ENCODE measurements at regions not wholly inside any gene's neighbourhood (a gene's known extent, or its start where the extent isn't known, plus 50 kb on each side); places are given as distances from the start of the nearest gene placed in this dataset.

DNA sequence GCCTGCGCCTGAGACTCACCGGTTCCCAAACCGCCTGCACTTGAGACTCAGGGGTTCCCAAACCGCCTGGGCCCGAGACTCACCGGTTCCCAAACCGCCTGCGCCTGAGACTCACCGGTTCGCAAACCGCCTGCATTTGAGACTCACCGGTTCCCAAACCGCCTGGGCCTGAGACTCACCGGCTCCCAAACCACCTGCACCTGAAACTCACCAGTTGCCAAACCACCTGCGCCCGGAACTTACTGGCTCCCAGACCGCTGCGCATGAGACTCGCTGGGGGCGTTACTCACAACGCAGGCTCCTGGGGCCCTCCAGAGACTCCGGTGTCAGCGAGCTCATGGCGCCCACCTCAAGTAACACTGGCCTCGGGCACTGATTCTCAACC lies 90.2 kb downstream of the DACT2 start:
- Histone ChIP-seq H3K79me2 (ENCODE audit: insufficient read depth, low read length) (no peaks in the 10 kb centered on the region), H4K20me1 (ENCODE audit: insufficient read depth, low read length) (no peaks in the 10 kb centered on the region), H3K9ac (ENCODE audit: insufficient read depth, low read length, poor library complexity, severe bottlenecking) (no peak overlapping the region), H3K4me2 (replicated peaks; ENCODE audit: extremely low read depth, low read length, poor library complexity, severe bottlenecking) (no peak overlapping the region), H3K27me3 (ENCODE audit: control insufficient read depth in 2 of 2, insufficient read depth in 2 of 2, low read length in 2 of 2) (no peaks in the 10 kb centered on the region), H3K27ac (ENCODE audit: low read depth in 1 of 2, low read length in 2 of 2) (no peak overlapping the region), H3K36me3 (replicated peaks in 1 of 2; ENCODE audit: control insufficient read depth in 1 of 2, insufficient read depth in 2 of 2, low read length in 2 of 2) (no peaks in the 10 kb centered on the region), H3K4me3 (replicated peaks in 1 of 3; ENCODE audit: low read depth in 2 of 3, low read length in 3 of 3) (no peak overlapping the region), H2AFZ (ENCODE audit: insufficient read depth, low read depth, low read length, poor library complexity, severe bottlenecking) (no peak overlapping the region), H3K4me1 (ENCODE audit: control insufficient read depth in 1 of 2, insufficient read depth in 2 of 2, low read length in 2 of 2) (no peaks in the 10 kb centered on the region), H3K9me3 (replicated peaks in 1 of 2; ENCODE audit: control insufficient read depth in 1 of 2, insufficient read depth in 1 of 2, low read length in 2 of 2) (no peaks in the 10 kb centered on the region)
- Mint-ChIP-seq H3K9me3 (peaks cover 0 to 6% (median 2%) of the 10 kb centered on the region in 7 donors), H3K36me3 (no peaks in the 10 kb centered on the region), H3K4me1 (no peaks in the 10 kb centered on the region), H3K4me3 (no peak overlapping the region), H3K27ac (no peak overlapping the region), H3K27me3 (ENCODE audit: low read depth in 3 of 3) (peaks cover 4 to 9% (median 4%) of the 10 kb centered on the region in 3 donors)
- 94% methylated on average over 24 of the region's 25 CpGs for WGBS (ENCODE audit: insufficient coverage)
- intact Hi-C loops (cut with micrococcal nuclease): no loop called here
- no peak for DNase-seq
- TF ChIP-seq, protein P1, sequence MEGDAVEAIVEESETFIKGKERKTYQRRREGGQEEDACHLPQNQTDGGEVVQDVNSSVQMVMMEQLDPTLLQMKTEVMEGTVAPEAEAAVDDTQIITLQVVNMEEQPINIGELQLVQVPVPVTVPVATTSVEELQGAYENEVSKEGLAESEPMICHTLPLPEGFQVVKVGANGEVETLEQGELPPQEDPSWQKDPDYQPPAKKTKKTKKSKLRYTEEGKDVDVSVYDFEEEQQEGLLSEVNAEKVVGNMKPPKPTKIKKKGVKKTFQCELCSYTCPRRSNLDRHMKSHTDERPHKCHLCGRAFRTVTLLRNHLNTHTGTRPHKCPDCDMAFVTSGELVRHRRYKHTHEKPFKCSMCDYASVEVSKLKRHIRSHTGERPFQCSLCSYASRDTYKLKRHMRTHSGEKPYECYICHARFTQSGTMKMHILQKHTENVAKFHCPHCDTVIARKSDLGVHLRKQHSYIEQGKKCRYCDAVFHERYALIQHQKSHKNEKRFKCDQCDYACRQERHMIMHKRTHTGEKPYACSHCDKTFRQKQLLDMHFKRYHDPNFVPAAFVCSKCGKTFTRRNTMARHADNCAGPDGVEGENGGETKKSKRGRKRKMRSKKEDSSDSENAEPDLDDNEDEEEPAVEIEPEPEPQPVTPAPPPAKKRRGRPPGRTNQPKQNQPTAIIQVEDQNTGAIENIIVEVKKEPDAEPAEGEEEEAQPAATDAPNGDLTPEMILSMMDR (IDR thresholded peaks at IDR 0.05): no peak

DNA sequence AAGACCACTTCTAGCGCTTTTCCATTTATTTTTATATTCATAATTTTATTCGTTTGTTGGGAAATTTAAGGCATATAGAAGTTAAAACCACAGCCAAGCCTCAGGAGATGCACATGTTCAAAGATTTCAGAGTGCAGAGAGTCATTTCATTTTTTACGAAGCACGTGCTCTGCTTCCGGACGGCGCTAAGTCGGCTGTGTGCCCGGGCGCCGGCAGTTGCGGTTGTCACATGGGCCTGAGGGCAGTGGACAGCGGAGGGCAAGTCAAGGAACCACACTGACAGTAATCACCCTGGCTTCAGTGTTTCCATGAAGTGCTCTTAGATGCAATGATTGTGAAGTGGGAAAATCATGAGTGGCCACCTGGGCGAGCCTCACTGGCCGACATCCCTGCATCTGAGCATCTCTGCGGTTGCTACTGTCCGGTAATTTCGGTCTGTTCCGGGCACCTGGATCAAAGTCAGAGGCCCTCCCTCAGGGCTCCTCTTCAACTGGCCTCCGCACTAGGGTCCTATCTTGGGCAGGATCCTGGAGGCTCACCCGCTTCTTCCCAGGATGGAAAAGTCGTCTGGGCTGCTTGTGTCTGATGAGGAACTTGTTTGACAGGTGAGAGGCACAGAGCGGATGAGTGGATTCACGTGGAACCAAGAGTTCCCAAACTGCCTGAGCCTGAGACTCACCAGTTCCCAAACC lies 90.8 kb downstream of the DACT2 start:
- H3K4me3 Mint-ChIP-seq: no peak overlapping the region
- no peaks in the 10 kb centered on the region for H3K4me1 Mint-ChIP-seq
- no peak overlapping the region for H3K4me2 ChIP-seq (replicated peaks; ENCODE audit: extremely low read depth, low read length, poor library complexity, severe bottlenecking)
- H3K36me3 Mint-ChIP-seq: no peaks in the 10 kb centered on the region
- intact Hi-C loops (cut with micrococcal nuclease): no loop called here
- H3K27me3 ChIP-seq (ENCODE audit: control insufficient read depth in 2 of 2, insufficient read depth in 2 of 2, low read length in 2 of 2): no peaks in the 10 kb centered on the region
- no peaks in the 10 kb centered on the region for H3K79me2 ChIP-seq (ENCODE audit: insufficient read depth, low read length)
- 98% methylated on average over 19 of the region's 24 CpGs for WGBS (ENCODE audit: insufficient coverage)
- H3K4me1 ChIP-seq (ENCODE audit: control insufficient read depth in 1 of 2, insufficient read depth in 2 of 2, low read length in 2 of 2): no peaks in the 10 kb centered on the region
- H3K9me3 Mint-ChIP-seq: peaks cover 0 to 4% (median 0%) of the 10 kb centered on the region in 7 donors
- H4K20me1 ChIP-seq (ENCODE audit: insufficient read depth, low read length): no peaks in the 10 kb centered on the region
- no peaks in the 10 kb centered on the region for H3K9me3 ChIP-seq (replicated peaks in 1 of 2; ENCODE audit: control insufficient read depth in 1 of 2, insufficient read depth in 1 of 2, low read length in 2 of 2)
- no peak overlapping the region for H3K4me3 ChIP-seq (replicated peaks in 1 of 3; ENCODE audit: low read depth in 2 of 3, low read length in 3 of 3)
- DNase-seq: no peak
- no peak overlapping the region for H3K27ac Mint-ChIP-seq
- TF ChIP-seq, protein P1 (IDR thresholded peaks at IDR 0.05): no peak
- no peak overlapping the region for H3K9ac ChIP-seq (ENCODE audit: insufficient read depth, low read length, poor library complexity, severe bottlenecking)
- H3K27me3 Mint-ChIP-seq (ENCODE audit: low read depth in 3 of 3): peaks cover 4 to 9% (median 6%) of the 10 kb centered on the region in 3 donors
- H3K27ac ChIP-seq (ENCODE audit: low read depth in 1 of 2, low read length in 2 of 2): no peak overlapping the region
- no peaks in the 10 kb centered on the region for H3K36me3 ChIP-seq (replicated peaks in 1 of 2; ENCODE audit: control insufficient read depth in 1 of 2, insufficient read depth in 2 of 2, low read length in 2 of 2)
- no peak overlapping the region for H2AFZ ChIP-seq (ENCODE audit: insufficient read depth, low read depth, low read length, poor library complexity, severe bottlenecking)

Measured in CD14-positive monocyte (primary cell).